LHCN-M2 (cell line): ENCODE measurements at regions not wholly inside any gene's neighbourhood (a gene's known extent, or its start where the extent isn't known, plus 50 kb on each side); places are given as distances from the start of the nearest gene placed in this dataset.
"Not testable (repeated sequence)": the region's sequence is repeated elsewhere in the genome, so short reads cannot be mapped to it uniquely, and the experiment has no call there.

Source experiments
- DNase-seq: peaks from one replicate; pipeline ENCODE4 v3.0.0-alpha.2; 2012; ENCODE audit warnings: low read depth

- DNase-seq, result no peak
These were observed 857.0 kb downstream of the LTN1 start for GRCh38 chr21:28135646-28136045.

GRCh38 chr21:28133116-28133515, 859.6 kb downstream of the LTN1 start:
- DNase-seq, result no peak

- no peak for DNase-seq
These were observed 860.0 kb downstream of the LTN1 start for GRCh38 chr21:28132713-28133112.

- DNase-seq, result no peak
These were observed 865.4 kb downstream of the LTN1 start for GRCh38 chr21:28127175-28127785.

- no peak for DNase-seq
These were observed 866.0 kb downstream of the LTN1 start for GRCh38 chr21:28126521-28127174.

GRCh38 chr21:28124541-28124940, 868.1 kb downstream of the LTN1 start:
- DNase-seq, result no peak

- DNase-seq, result no peak
These were observed 874.1 kb downstream of the LTN1 start for GRCh38 chr21:28118570-28118969.

GRCh38 chr21:28114986-28115385, 877.7 kb downstream of the LTN1 start:
- DNase-seq, result not testable (repeated sequence)

- DNase-seq, result no peak
These were observed 879.0 kb downstream of the LTN1 start for GRCh38 chr21:28113718-28114117.

GRCh38 chr21:28112511-28112910, 880.2 kb downstream of the LTN1 start:
- no peak for DNase-seq

- DNase-seq, result peak; percentile 61
These were observed 881.5 kb downstream of the LTN1 start for GRCh38 chr21:28111151-28111619.

GRCh38 chr21:28110716-28111115, 882.0 kb downstream of the LTN1 start:
- no peak for DNase-seq

- DNase-seq, result no peak
These were observed 882.6 kb downstream of the LTN1 start for GRCh38 chr21:28110074-28110473.

GRCh38 chr21:28106370-28106890, 886.2 kb downstream of the LTN1 start:
- no peak for DNase-seq

GRCh38 chr21:28104346-28104745, 888.3 kb downstream of the LTN1 start:
- no peak for DNase-seq

- DNase-seq, result no peak
These were observed 892.3 kb downstream of the LTN1 start for GRCh38 chr21:28100366-28100765.

- DNase-seq, result peak; percentile 82
These were observed 893.5 kb downstream of the LTN1 start for GRCh38 chr21:28099001-28099705.

- DNase-seq, result no peak
These were observed 901.2 kb downstream of the LTN1 start for GRCh38 chr21:28091466-28091865.

GRCh38 chr21:28090546-28090945, 902.1 kb downstream of the LTN1 start:
- no peak for DNase-seq

- no peak for DNase-seq
These were observed 902.9 kb downstream of the LTN1 start for GRCh38 chr21:28089599-28090441.

- no peak for DNase-seq
These were observed 905.7 kb downstream of the LTN1 start for GRCh38 chr21:28086861-28087581.
